ENCODE measurements at regions not wholly inside any gene's neighbourhood (a gene's known extent, or its start where the extent isn't known, plus 50 kb on each side); places are given as distances from the start of the nearest gene placed in this dataset.
A peak's percentile ranks its signal among the peaks of the same experiment; 100 is the strongest.

DNA sequence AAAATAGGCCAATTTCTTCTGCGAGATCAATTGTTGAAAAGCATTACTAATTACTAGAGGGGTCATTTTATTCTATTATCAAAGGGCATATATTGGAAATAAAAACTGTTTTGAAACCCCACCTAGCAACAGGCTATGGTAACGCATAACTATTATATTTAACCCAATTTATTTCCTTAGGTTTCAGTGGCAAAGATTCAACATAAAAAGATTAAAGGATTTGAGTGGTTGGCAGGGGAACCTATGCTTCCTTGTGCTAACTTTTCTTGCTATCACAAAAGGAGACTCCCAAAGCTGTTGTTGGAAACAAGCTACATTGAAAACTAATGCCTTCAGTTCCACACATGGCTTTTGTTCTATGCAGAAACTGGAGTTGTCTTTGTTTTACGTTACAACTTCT is 166.9 kb upstream of the KLF3 start:
- no peak for DNase-seq (ENCODE audit: low read depth in 4 of 4, low spot score in 3 of 4)

GRCh38 chr4:38499101-38499500 is 164.9 kb upstream of the KLF3 start:
- no peak for DNase-seq (ENCODE audit: low read depth in 4 of 4, low spot score in 3 of 4)

GRCh38 chr4:38500433-38500832 is 163.6 kb upstream of the KLF3 start:
- no peak for DNase-seq (ENCODE audit: low read depth in 4 of 4, low spot score in 3 of 4)

DNA sequence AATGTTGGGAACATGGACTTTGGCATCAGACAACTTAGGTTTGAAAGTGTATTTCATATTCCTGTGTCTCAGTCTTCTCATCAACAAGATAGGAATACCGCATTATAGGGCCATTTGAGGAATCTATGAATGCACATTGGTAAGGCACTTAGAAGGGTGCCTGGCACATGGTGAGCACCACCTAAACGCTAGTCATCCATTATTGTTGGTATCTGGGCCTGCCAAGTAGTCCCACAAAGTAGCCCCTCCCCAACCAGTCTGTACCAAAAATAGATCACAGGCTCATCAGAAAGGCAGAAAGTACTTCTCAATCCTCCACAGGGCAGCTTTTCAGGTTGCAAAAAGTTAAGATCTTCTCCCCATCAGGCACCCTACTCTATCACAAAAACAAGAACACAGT is 162.3 kb upstream of the KLF3 start:
- no peak for DNase-seq (ENCODE audit: low read depth in 4 of 4, low spot score in 3 of 4)

DNA sequence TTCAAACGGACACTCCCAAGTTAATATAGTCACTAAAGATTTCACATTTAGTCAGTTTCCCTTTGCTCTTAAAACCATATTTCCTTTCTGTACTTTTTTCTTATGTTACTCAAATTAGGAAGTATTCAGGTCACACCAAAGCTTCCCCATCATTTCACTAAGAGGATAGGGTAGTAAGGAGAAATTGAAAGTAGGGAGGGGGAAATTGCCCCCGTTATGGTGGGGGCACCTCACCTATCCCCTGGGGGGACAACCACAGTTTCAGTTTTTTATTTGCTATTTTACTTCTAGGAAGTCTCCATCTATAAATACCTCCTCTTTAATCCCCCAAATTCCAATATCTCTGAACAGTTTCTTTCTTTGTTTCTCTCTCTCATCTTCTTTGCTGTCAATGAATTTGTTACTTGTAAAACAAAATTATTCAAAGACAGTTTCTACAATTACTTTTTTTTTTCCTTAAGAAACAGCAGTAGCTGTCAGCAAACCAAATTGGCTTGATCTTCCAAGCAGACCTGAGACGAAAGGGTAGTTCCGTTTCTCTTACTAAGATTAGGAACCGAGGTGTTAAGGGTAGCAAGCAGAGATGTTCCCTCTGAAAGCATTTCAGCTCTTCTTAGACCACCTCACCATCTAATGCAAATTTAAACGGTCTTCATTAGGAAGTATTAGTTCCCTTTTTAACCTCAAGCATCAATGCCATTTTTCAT is 160.2 kb upstream of the KLF3 start:
- DNase-seq (ENCODE audit: low read depth in 4 of 4, low spot score in 3 of 4), result no peak

DNA sequence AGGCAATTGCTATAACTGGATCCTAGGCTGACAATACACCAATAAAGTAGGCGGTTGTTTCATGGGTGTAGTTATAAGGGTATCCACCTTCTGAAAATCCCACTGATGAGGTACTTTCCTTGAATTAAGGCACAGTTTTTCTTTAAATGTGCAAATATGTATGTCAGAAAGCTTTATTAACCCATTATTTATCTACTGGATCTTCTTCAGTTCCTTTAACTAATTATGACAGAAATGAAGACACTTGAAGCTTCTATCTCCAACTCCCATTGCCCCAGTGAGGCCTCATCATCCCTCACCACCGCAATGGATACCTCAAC is 159.6 kb upstream of the KLF3 start:
- DNase-seq (ENCODE audit: low read depth in 4 of 4, low spot score in 3 of 4), result no peak

DNA sequence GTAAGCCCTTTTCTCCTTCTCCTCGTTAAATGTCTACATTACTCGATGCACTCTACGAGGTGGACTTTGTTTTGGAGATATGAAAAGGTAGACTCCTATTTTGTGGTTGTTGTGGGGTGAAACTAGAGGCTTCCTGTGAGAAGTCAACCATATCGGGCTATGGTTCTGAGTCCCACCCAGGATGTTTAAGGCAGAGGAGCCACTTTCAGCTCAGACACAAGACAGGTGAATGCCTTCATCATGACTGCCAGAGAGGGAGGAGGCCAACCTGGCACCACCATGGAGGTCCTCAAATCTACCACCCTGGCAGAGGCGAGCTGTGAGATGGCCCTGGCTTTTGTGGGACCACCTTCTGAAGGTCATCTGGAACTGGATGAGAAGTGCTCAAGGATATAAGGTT is 154.4 kb upstream of the KLF3 start:
- no peak for DNase-seq (ENCODE audit: low read depth in 4 of 4, low spot score in 3 of 4)

GRCh38 chr4:38510201-38510600 is 153.8 kb upstream of the KLF3 start:
- DNase-seq (ENCODE audit: low read depth in 4 of 4, low spot score in 3 of 4), result no peak

GRCh38 chr4:38511702-38512101 is 152.3 kb upstream of the KLF3 start:
- no peak for DNase-seq (ENCODE audit: low read depth in 4 of 4, low spot score in 3 of 4)

GRCh38 chr4:38512840-38513239 is 151.2 kb upstream of the KLF3 start:
- DNase-seq (ENCODE audit: low read depth in 4 of 4, low spot score in 3 of 4), result no peak

GRCh38 chr4:38514465-38515146 is 149.4 kb upstream of the KLF3 start:
- no peak for DNase-seq (ENCODE audit: low read depth in 4 of 4, low spot score in 3 of 4)

DNA sequence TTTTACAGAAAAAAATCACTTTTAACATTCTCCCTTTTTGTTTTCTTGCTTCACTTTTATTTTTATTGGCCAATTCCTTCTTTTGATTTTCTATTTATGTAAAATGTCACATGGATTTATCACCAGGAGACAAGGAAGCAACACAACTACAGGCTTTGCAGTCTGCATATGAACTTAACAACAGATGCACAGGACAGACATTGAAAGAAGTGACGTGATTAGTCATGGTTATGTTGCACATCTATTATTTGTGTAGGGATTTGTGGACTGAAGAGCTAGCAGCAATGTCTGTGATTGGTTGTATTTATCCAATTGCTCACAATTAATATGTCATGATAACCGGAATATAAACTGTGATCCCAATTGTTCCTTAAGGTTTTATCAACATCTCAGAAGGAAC is 147.8 kb upstream of the KLF3 start:
- DNase-seq (ENCODE audit: low read depth in 4 of 4, low spot score in 3 of 4), result no peak

- DNase-seq (ENCODE audit: low read depth in 4 of 4, low spot score in 3 of 4), result no peak
Observed at GRCh38 chr4:38519666-38520065, 144.3 kb upstream of the KLF3 start.

- DNase-seq (ENCODE audit: low read depth in 4 of 4, low spot score in 3 of 4), result no peak
Observed at GRCh38 chr4:38523054-38523453, 140.9 kb upstream of the KLF3 start.

GRCh38 chr4:38523524-38524448 is 140.2 kb upstream of the KLF3 start:
- DNase-seq (ENCODE audit: low read depth in 4 of 4, low spot score in 3 of 4), result no peak

DNA sequence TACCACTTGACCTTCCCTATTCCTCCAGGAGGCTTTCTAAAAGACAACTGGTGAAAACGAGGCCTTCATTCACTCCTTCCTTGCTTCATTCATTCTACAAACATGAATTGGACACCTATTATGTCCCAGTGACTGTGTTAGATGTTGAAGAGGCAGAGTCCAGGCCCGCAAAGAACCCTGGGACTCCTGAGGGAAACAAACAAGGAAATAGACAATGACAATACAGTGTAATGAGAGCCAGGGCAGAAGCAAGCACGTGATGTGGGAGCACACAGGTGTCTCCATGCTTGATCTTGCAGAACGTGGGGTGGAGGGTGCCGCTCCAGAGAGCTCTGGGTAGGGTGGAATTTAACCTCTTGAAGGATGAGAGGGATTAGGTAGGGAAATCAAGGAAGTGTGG is 137.6 kb upstream of the KLF3 start:
- DNase-seq (ENCODE audit: low read depth in 4 of 4, low spot score in 3 of 4), result no peak

GRCh38 chr4:38529189-38530115 is 134.5 kb upstream of the KLF3 start:
- peak in 3 of 4 donors; percentile 33 to 38 (median 36) for DNase-seq (ENCODE audit: low read depth in 4 of 4, low spot score in 3 of 4)

DNA sequence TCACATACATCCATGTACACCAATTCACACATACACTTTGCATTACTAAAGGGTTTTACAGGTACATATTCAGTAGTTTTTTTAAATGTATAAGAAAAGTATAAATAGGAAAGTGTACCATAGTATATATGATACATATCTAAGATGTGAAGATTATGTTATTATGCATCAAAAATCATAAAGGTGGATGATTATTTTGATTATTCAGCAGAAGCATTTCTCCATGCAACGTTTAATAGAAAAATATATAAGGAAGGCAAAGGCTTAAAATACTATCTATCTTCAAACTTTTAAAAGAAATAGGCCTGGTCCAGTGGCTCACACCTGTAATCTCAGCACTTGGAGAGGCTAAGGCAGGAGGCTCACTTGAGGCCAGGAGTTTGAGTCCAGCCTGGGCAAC is 133.5 kb upstream of the KLF3 start:
- DNase-seq (ENCODE audit: low read depth in 4 of 4, low spot score in 3 of 4), result no peak

DNA sequence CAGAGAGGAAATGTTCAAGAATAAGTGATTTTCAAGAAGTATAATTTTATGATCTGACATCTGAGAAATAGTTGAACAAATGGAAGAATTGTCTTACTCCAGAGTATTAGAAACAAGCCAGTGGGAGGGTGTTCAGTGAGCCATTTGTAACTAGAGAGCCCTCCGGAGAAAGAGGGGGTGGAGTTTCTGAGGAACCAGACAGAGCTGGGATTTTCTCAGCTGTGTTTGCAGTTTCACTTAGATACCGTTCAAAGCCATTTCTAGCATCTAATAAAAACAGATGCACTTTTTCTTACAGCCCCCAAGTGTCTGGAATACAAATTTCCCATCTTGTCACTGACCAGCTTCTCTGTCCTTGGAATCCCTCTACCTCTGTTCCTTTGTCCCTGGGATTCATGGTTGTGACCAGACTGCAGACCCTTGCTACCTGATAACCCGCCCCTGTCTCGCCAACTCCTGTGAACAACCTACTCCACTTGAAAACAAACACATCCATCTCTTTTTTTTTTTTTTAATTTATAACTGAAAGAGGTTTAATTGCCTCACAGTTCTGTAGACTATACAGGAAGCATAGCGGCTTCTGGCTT is 132.8 kb upstream of the KLF3 start:
- peak; percentile 43 to 69 (median 51) for DNase-seq (ENCODE audit: low read depth in 4 of 4, low spot score in 3 of 4)

- no peak for DNase-seq (ENCODE audit: low read depth in 4 of 4, low spot score in 3 of 4)
Observed at GRCh38 chr4:38532908-38533499, 131.0 kb upstream of the KLF3 start.
